HG03378 (cell line): ENCODE measurements at regions not wholly inside any gene's neighbourhood (a gene's known extent, or its start where the extent isn't known, plus 50 kb on each side); places are given as distances from the start of the nearest gene placed in this dataset.

ENCODE experiments used
- ATAC-seq: cut with Tn5 transposase; IDR thresholded peaks from one replicate; pipeline ENCODE4 v1.9.1; 2021; ENCODE audit warnings: mild to moderate bottlenecking, moderate library complexity; ENCODE audit not compliant: unreplicated experiment

DNA sequence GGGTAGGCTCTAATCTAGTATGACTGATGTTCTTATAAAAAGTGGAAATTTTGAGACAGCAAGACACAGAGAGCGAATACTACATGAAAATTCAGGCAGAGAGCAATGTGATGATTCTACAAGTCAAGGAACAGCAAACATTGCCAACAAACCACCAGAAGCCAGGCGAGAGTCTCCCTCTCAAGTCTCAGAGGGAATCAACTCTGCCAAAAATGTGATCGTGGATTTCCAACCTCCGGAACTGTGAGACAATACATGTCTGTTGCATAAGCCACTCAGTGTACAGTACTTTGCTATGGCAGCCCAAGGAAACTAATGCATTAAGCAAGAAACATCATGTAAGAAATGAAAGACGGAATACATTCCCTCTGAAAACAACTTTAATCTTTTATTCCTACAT lies 52.1 kb upstream of the CCNG1 start:
- ATAC-seq: no peak

DNA sequence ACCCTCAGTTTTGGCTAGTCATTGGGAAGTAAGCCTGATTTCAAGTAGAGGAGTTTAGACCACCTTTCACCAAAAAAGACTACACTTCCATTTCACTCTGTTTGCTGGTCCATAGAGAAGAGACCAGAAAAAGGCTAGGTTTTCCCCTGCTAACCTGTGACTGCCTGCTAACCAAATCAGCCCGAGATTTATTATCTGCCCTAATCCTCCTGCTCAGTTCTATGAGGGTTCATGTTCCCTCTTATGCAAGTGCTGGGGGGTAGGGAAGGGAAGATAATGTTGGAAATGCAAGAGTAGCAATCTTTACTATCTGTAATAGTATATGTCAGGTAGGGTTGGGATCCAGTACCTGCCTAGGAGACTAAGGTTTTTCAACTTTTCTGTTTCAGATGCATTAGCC lies 51.6 kb upstream of the CCNG1 start:
- no peak for ATAC-seq

DNA sequence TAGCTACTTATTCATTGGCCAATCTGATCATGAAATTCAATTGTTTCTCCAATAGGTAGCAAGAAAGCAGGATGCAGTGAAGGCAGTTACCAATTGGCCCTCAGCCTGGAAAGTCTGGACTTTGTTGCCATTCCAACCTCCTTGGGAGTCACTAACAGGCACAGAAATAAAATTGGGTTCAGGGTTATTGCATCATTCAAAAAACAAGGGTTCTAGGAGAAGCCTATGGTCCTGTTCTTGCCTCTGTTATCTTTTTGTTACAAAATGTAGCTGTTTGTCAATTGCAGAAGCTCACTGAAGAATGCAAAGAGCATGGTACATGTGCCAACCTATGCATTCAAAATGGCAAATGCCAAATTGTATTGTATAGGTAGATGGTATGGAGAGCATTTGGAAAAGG lies 51.0 kb upstream of the CCNG1 start:
- no peak for ATAC-seq

DNA sequence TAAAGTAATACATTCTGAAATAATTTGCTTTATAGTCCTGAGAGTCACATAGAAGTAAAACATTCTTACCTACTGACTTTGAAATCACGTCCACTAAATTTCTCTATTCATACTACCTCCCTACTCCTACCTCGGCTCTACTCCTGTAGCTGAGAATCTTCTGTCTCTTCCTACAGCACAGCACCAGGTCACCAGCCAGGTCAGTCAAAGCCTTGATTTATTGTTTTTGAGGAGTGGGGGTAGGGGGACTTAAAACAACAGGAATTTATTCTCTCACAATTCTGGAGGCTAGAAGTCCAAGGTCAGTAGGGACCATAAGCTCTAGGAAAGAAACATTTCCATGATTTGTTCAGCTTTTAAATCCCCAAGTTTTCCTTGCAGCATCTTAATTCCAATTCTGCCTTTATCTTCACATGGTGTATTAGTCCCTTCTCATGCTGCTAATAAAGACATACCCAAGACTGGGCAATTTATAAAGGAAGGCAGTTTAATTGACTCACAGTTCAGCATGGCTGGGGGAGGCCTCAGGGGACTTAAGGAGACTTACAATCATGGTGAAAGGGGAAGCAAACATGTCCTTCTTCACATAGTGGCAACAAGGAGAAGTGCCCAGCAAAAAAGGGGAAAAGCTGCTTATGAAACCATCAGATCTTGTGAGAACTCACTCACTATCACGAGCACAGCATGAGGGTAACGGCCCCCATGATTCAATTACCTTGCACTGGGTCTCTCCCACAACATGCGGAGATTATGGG lies 49.6 kb upstream of the CCNG1 start:
- no peak for ATAC-seq
